Pancreas (tissue), 10 donors: ENCODE measurements at regions not wholly inside any gene's neighbourhood (a gene's known extent, or its start where the extent isn't known, plus 50 kb on each side); places are given as distances from the start of the nearest gene placed in this dataset.

Experiments
- ATAC-seq, 4 donors: fragments of 200-7000 bp; cut with Tn5 transposase; one replicate each; pipeline versions ENCODE4 v1.8.0 to v1.9.1; 2020; ENCODE audit warnings: mild to moderate bottlenecking in 4 of 4, moderate library complexity in 4 of 4
- DNase-seq, 6 donors: peaks; one replicate each; pipeline ENCODE4 v3.0.0-alpha.2; 2020
- FAIRE-seq: peaks from 2 replicates; lab custom pipeline; 2012; peaks lifted over from hg19 to GRCh38; lab: Jason Lieb, UNC
- H3K27ac ChIP-seq, 4 donors: fragments of 200-600 bp; sonication (generic); 1 replicate in 3 of 4; 2 replicates in 1 of 4; pipeline versions ENCODE4 v1.5.0 to v1.8.0; 2020
- H3K27me3 ChIP-seq, 4 donors: fragments of 200-600 bp; one replicate each; pipeline ENCODE4 v1.8.0; 2021
- H3K36me3 ChIP-seq, 3 donors: fragments of 200-600 bp; sonication (generic) in 1 of 3; one replicate each; pipeline versions ENCODE4 v1.5.0 to v1.8.0; 2020 to 2021
- H3K4me1 ChIP-seq, 3 donors: fragments of 200-600 bp; one replicate each; pipeline ENCODE4 v1.8.0; 2021
- H3K4me3 ChIP-seq, 4 donors: fragments of 200-600 bp; sonication (generic) in 2 of 4; one replicate each; pipeline versions ENCODE4 v1.5.0 to v1.8.0; 2020 to 2021
- H3K9me3 ChIP-seq, 4 donors: fragments of 200-600 bp; one replicate each; pipeline ENCODE4 v1.8.0; 2021
- WGBS, 2 donors: extraction: QIAGEN DNeasy Blood & Tissue Kit; methylation state at CpG; one replicate each; pipeline ENCODE4 v1.1.7; 2013; 5-methylcytosine and 5-hydroxymethylcytosine counted together
- intact Hi-C, 3 donors: fragments of 100-400 bp; cut with DNase I; formaldehyde crosslinking; loops; one replicate each; pipeline versions ENCODE4 v1.11.1 to v1.14.2; 2022
- TF ChIP-seq, protein P1 (sequence below), 4 donors: fragments of 200-600 bp; sonication (generic) in 3 of 4; IDR thresholded peaks; one replicate each; pipeline versions ENCODE4 v1.5.0 to v1.8.0; 2021; ENCODE audit warnings: antibody characterized with exemption in 4 of 4
- donor health status: healthy with polysubstance abuse.
- donor health status: DM: no; HTN: no; CAD: no; lungs with moderate emphysema.
- donor health status: DM: no; HTN: no; CAD: no.
- donor health status: control.
- donor health status: control.
- donor health status: Bipolar disorder and iron deficiency.
- donor health status: DM: yes; HTN: yes; CAD: no.
- donor health status: DM: no; HTN: no; CAD: no.
- donor health status: DM: no; HTN: no; CAD: no.
- donor health status: DM: yes; HTN: yes; CAD: no.

DNA sequence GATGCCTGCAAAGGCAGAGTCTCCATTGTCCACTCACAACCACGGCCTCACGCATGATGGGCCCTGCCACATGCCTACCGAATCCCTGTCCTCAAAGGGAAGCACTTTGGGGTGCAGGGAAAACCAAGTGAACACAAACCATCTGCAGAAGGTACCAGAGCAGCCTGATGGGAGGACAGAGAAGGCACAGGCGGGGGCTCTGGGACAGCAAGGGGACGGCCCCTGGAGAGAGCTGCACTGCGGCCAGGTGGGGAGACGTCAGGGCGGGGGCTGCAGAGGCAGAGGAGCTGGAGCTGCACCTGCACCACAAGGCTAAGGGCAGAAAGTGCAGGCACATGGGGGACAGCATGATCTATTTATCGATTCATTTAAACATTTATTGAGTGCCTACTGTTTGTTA, 1056.0 kb downstream of the TBC1D22A start:
- DNase-seq, result no peak
- TF ChIP-seq, protein P1, sequence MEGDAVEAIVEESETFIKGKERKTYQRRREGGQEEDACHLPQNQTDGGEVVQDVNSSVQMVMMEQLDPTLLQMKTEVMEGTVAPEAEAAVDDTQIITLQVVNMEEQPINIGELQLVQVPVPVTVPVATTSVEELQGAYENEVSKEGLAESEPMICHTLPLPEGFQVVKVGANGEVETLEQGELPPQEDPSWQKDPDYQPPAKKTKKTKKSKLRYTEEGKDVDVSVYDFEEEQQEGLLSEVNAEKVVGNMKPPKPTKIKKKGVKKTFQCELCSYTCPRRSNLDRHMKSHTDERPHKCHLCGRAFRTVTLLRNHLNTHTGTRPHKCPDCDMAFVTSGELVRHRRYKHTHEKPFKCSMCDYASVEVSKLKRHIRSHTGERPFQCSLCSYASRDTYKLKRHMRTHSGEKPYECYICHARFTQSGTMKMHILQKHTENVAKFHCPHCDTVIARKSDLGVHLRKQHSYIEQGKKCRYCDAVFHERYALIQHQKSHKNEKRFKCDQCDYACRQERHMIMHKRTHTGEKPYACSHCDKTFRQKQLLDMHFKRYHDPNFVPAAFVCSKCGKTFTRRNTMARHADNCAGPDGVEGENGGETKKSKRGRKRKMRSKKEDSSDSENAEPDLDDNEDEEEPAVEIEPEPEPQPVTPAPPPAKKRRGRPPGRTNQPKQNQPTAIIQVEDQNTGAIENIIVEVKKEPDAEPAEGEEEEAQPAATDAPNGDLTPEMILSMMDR (IDR thresholded peaks at IDR 0.05), result no peak
- Histone ChIP-seq H3K9me3 (no peaks in the 10 kb centered on the region), H3K27me3 (no peaks in the 10 kb centered on the region), H3K4me3 (no peak overlapping the region), H3K4me1 (no peaks in the 10 kb centered on the region), H3K27ac (no peak overlapping the region), H3K36me3 (no peaks in the 10 kb centered on the region)
- intact Hi-C loops, result no loop called here
- WGBS, 2 donors, result 61 to 63% methylated on average over 9 of the region's 9 CpGs
- ATAC-seq, result no peak
- FAIRE-seq, result no peak

DNA sequence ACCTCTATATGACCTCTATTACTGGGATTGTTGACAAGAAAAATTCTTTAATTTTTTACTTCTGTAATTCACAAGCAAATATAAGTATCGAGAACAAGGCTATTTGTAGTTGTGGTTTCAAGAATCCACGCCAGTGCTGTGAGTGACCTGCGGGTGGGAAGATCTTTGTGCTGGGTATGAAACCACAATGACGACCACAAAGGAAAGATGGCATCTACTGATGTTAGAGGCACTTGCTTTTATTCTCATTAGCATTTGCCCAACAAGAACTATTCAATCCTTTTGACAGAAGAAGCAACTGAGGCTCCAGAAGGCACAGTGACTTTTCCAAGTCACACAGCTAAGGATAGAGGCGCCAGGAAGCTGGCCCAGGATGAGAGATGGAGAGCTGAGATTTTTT, 1054.9 kb downstream of the TBC1D22A start:
- H3K9me3 ChIP-seq, result no peaks in the 10 kb centered on the region
- no peaks in the 10 kb centered on the region for H3K36me3 ChIP-seq
- intact Hi-C loops, result no loop called here
- FAIRE-seq (no peak), ATAC-seq (no peak), DNase-seq (no peak)
- H3K4me1 ChIP-seq, result no peaks in the 10 kb centered on the region
- no peak overlapping the region for H3K4me3 ChIP-seq
- H3K27ac ChIP-seq, result no peak overlapping the region
- H3K27me3 ChIP-seq, result no peaks in the 10 kb centered on the region
- WGBS, 2 donors, result 56 to 74% methylated on average over 5 of the region's 5 CpGs
- TF ChIP-seq, protein P1 (IDR thresholded peaks at IDR 0.05), result no peak

GRCh38 chr22:47816863-47817210, 1054.4 kb downstream of the TBC1D22A start:
- FAIRE-seq, result no peak
- Histone ChIP-seq H3K36me3 (no peaks in the 10 kb centered on the region), H3K4me1 (no peaks in the 10 kb centered on the region), H3K27ac (no peak overlapping the region), H3K9me3 (no peaks in the 10 kb centered on the region), H3K4me3 (no peak overlapping the region), H3K27me3 (no peaks in the 10 kb centered on the region)
- WGBS, 2 donors, result 43 to 59% methylated on average over 9 of the region's 9 CpGs
- TF ChIP-seq, protein P1 (IDR thresholded peaks at IDR 0.05), result no peak
- no peak for ATAC-seq
- intact Hi-C loops, result no loop called here
- DNase-seq, result no peak

GRCh38 chr22:47816121-47816862, 1053.8 kb downstream of the TBC1D22A start:
- no peaks in the 10 kb centered on the region for H3K9me3 ChIP-seq
- H3K36me3 ChIP-seq, result no peaks in the 10 kb centered on the region
- H3K27ac ChIP-seq, result no peak overlapping the region
- WGBS, 2 donors, result 54 to 73% methylated on average over 16 of the region's 16 CpGs
- no peak for DNase-seq
- no peak for FAIRE-seq
- intact Hi-C loops, result no loop called here
- H3K27me3 ChIP-seq, result no peaks in the 10 kb centered on the region
- TF ChIP-seq, protein P1 (IDR thresholded peaks at IDR 0.05), result no peak
- H3K4me1 ChIP-seq, result no peaks in the 10 kb centered on the region
- no peak for ATAC-seq
- no peak overlapping the region for H3K4me3 ChIP-seq

- intact Hi-C loops, result no loop called here
- Histone ChIP-seq H3K27me3 (no peaks in the 10 kb centered on the region), H3K9me3 (no peaks in the 10 kb centered on the region), H3K36me3 (no peaks in the 10 kb centered on the region), H3K4me3 (no peak overlapping the region), H3K27ac (no peak overlapping the region), H3K4me1 (no peaks in the 10 kb centered on the region)
- FAIRE-seq, result no peak
- TF ChIP-seq, protein P1 (IDR thresholded peaks at IDR 0.05), result no peak
- no peak for ATAC-seq
- 66 to 71% methylated on average over 1 of the region's 1 CpG for WGBS, 2 donors
- no peak for DNase-seq
Measured at GRCh38 chr22:47814474-47814873, 1052.0 kb downstream of the TBC1D22A start.
